GM23248 (cell line): ENCODE measurements at regions not wholly inside any gene's neighbourhood (a gene's known extent, or its start where the extent isn't known, plus 50 kb on each side); places are given as distances from the start of the nearest gene placed in this dataset.

Experiments
- DNase-seq: peaks from one replicate; pipeline ENCODE4 v3.0.0-alpha.2; 2015
- H2AFZ ChIP-seq: fragments of 200-600 bp; sonication (generic); 2 replicates; pipeline ENCODE4 v1.6.1; 2016; ENCODE audit warnings: antibody characterized with exemption
- H3F3A ChIP-seq: fragments of 200-600 bp; sonication (generic); 2 replicates; pipeline ENCODE4 v1.6.1; 2016; ENCODE audit warnings: mild to moderate bottlenecking, antibody characterized with exemption, mixed run types; ENCODE audit not compliant: insufficient read depth
- H3K27ac ChIP-seq: fragments of 200-600 bp; sonication (generic); 2 replicates; pipeline ENCODE4 v1.5.1; 2016; ENCODE audit warnings: mild to moderate bottlenecking
- H3K27me3 ChIP-seq: fragments of 200-600 bp; sonication (generic); replicated peaks from 2 replicates; pipeline ENCODE4 v1.6.1; 2016; ENCODE audit warnings: mild to moderate bottlenecking; ENCODE audit not compliant: insufficient read depth
- H3K36me3 ChIP-seq: fragments of 200-600 bp; sonication (generic); 2 replicates; pipeline ENCODE4 v1.6.1; 2016; ENCODE audit warnings: low read depth, mild to moderate bottlenecking
- H3K4me1 ChIP-seq: fragments of 200-600 bp; sonication (generic); 2 replicates; pipeline ENCODE4 v1.6.1; 2016; ENCODE audit warnings: mild to moderate bottlenecking; ENCODE audit not compliant: insufficient read depth
- H3K4me2 ChIP-seq: fragments of 200-600 bp; sonication (generic); one replicate; pipeline ENCODE4 v1.6.1; 2016; ENCODE audit warnings: mild to moderate bottlenecking; ENCODE audit not compliant: unreplicated experiment
- H3K4me3 ChIP-seq: fragments of 200-600 bp; sonication (generic); 2 replicates; pipeline ENCODE4 v1.5.1; 2016; ENCODE audit warnings: mild to moderate bottlenecking
- H3K79me2 ChIP-seq: fragments of 200-600 bp; sonication (generic); 2 replicates; pipeline ENCODE4 v1.6.1; 2016; ENCODE audit warnings: mild to moderate bottlenecking; ENCODE audit not compliant: insufficient read depth
- H3K9ac ChIP-seq: fragments of 200-600 bp; sonication (generic); 2 replicates; pipeline ENCODE4 v1.6.1; 2016; ENCODE audit warnings: mild to moderate bottlenecking
- H3K9me2 ChIP-seq: fragments of 200-600 bp; sonication (generic); 2 replicates; pipeline ENCODE4 v1.6.1; 2016; ENCODE audit warnings: mixed run types, mild to moderate bottlenecking, moderate library complexity; ENCODE audit not compliant: insufficient read depth
- H3K9me3 ChIP-seq: fragments of 200-600 bp; sonication (generic); one replicate; pipeline ENCODE4 v1.6.1; 2017; ENCODE audit warnings: low read depth
- H4K20me1 ChIP-seq: fragments of 200-600 bp; sonication (generic); 2 replicates; pipeline ENCODE4 v1.6.0; 2016; ENCODE audit not compliant: insufficient read depth
- EZH2 ChIP-seq: fragments of 200-600 bp; sonication (generic); IDR thresholded peaks from 2 replicates; pipeline ENCODE4 v1.6.1; 2018; ENCODE audit warnings: antibody characterized with exemption, mild to moderate bottlenecking; ENCODE audit not compliant: insufficient read depth, poor library complexity, severe bottlenecking
- EZH2phosphoT487 ChIP-seq: fragments of 200-600 bp; sonication (generic); IDR thresholded peaks from 2 replicates; pipeline ENCODE4 v1.6.1; 2018; ENCODE audit warnings: antibody characterized with exemption, moderate library complexity, mild to moderate bottlenecking, low read depth; ENCODE audit not compliant: insufficient read depth
- WGBS, 2 experiments: methylation state at CpG; one replicate each; pipeline ENCODE4 v1.1.6; 2015 to 2017; ENCODE audit warnings: low lambda C conversion rate in 2 of 2, low coverage in 1 of 2; ENCODE audit errors: missing lambda C conversion rate in 2 of 2; 5-methylcytosine and 5-hydroxymethylcytosine counted together
- in situ Hi-C: fragments of 300-500 bp; cut with MboI; formaldehyde crosslinking; loops from 2 replicates; pipeline ENCODE4 v1.15.0; 2020

DNA sequence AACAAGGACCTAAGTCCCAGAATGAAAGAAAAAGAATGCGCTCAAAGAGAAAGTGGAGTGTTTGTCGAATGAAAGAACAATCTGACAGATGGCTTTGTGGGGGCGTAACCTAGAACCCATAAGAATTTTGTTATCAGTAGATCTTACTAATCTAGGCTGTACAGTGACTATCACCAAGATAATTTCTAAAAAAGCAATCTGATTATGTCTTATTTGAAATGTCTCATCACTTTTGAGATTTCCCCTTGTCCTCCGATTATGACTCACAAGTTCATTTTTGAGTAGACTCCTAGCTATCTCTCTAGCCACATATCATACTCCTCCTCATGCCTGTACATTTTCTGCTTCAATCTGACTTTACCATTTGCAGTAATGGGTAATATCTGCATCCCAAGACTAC, 135.6 kb upstream of the SMARCA2 start:
- Histone ChIP-seq H3K4me1 (no peaks in the 10 kb centered on the region), H3K27ac (no peak overlapping the region), H3K9ac (no peak overlapping the region), H3K4me3 (no peak overlapping the region), H4K20me1 (no peaks in the 10 kb centered on the region), H3K27me3 (no peaks in the 10 kb centered on the region), H3F3A (no peaks in the 10 kb centered on the region), H3K36me3 (no peaks in the 10 kb centered on the region), H2AFZ (no peak overlapping the region), H3K9me3 (no peaks in the 10 kb centered on the region), H3K4me2 (no peak overlapping the region), H3K79me2 (no peaks in the 10 kb centered on the region), H3K9me2 (no peaks in the 10 kb centered on the region)
- no peak for DNase-seq
- in situ Hi-C loops: loop anchor here (5.0 kb wide), 1 partner anchor 52 kb away; no protein-coding TSS in a partner anchor
- no peak for TF ChIP-seq EZH2phosphoT487
- no peak for TF ChIP-seq EZH2
- 60 to 65% methylated on average over 4 of the region's 4 CpGs for WGBS, 2 experiments

GRCh38 chr9:1880038-1880565, 135.0 kb upstream of the SMARCA2 start:
- Histone ChIP-seq H3F3A (no peaks in the 10 kb centered on the region), H3K9me2 (no peaks in the 10 kb centered on the region), H3K9ac (no peak overlapping the region), H3K4me2 (no peak overlapping the region), H3K4me3 (no peak overlapping the region), H3K27ac (no peak overlapping the region), H3K36me3 (no peaks in the 10 kb centered on the region), H3K9me3 (no peaks in the 10 kb centered on the region), H3K4me1 (no peaks in the 10 kb centered on the region), H2AFZ (no peak overlapping the region), H4K20me1 (no peaks in the 10 kb centered on the region), H3K79me2 (no peaks in the 10 kb centered on the region), H3K27me3 (no peaks in the 10 kb centered on the region)
- in situ Hi-C loops: no loop called here
- no peak for TF ChIP-seq EZH2phosphoT487
- TF ChIP-seq EZH2: no peak
- DNase-seq: no peak
- 66% methylated on average over 4 of the region's 4 CpGs for WGBS, 2 experiments

GRCh38 chr9:1881708-1882295, 133.3 kb upstream of the SMARCA2 start:
- H3K9me3 ChIP-seq: no peaks in the 10 kb centered on the region
- H3F3A ChIP-seq: no peaks in the 10 kb centered on the region
- in situ Hi-C loops: no loop called here
- H3K36me3 ChIP-seq: no peaks in the 10 kb centered on the region
- H2AFZ ChIP-seq: no peak overlapping the region
- H3K9me2 ChIP-seq: no peaks in the 10 kb centered on the region
- WGBS, 2 experiments: 10 to 14% methylated on average over 2 of the region's 2 CpGs
- no peak overlapping the region for H3K4me3 ChIP-seq
- no peak overlapping the region for H3K9ac ChIP-seq
- DNase-seq: no peak
- H3K27ac ChIP-seq: no peak overlapping the region
- no peaks in the 10 kb centered on the region for H3K27me3 ChIP-seq
- H3K4me1 ChIP-seq: no peaks in the 10 kb centered on the region
- no peak overlapping the region for H3K4me2 ChIP-seq
- no peaks in the 10 kb centered on the region for H3K79me2 ChIP-seq
- H4K20me1 ChIP-seq: no peaks in the 10 kb centered on the region
- no peak for TF ChIP-seq EZH2
- TF ChIP-seq EZH2phosphoT487: no peak

DNA sequence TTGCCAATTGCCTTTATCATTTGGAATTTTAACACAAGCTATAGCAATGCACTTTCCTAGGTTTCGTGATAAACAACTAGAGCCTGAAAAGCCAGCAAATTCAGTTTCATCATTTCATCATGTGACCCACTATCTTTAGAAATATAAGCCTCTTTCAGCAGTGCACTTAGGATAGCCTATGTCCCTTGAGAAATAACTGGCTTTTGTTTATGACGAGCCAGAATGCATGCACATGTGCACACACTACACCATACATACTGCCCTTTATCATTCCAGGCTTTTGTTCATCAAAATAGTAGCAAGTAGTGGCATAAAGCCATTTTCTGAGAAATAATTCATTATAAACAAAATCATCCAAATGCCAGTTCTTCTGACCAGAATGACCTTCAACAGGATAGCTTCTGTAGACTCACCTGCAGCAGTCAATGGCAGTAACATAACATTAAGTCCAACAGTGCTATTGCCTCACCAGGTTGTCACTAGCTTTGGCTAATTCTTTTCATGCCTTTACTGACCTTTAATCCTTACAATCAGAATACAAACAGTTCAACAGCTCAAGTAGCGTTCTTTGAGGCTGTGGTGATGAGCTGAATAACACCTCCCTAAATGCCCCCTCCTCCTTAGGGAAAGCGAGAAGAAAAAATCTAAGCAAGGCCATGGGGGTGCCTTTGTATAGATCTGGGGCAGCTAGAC, 132.3 kb upstream of the SMARCA2 start:
- no peak for DNase-seq
- Histone ChIP-seq H3K4me1 (no peaks in the 10 kb centered on the region), H3K27me3 (no peaks in the 10 kb centered on the region), H3K27ac (no peak overlapping the region), H3K4me2 (no peak overlapping the region), H3K79me2 (no peaks in the 10 kb centered on the region), H4K20me1 (no peaks in the 10 kb centered on the region), H2AFZ (no peak overlapping the region), H3K4me3 (no peak overlapping the region), H3K36me3 (no peaks in the 10 kb centered on the region), H3F3A (no peaks in the 10 kb centered on the region), H3K9me3 (no peaks in the 10 kb centered on the region), H3K9ac (no peak overlapping the region), H3K9me2 (no peaks in the 10 kb centered on the region)
- WGBS, 2 experiments: 22 to 34% methylated on average over 4 of the region's 4 CpGs
- in situ Hi-C loops: no loop called here
- no peak for TF ChIP-seq EZH2
